SK-N-SH (cell line): ENCODE measurements at regions not wholly inside any gene's neighbourhood (a gene's known extent, or its start where the extent isn't known, plus 50 kb on each side); places are given as distances from the start of the nearest gene placed in this dataset.

Source experiments
- CHD2 ChIP-seq: fragments of 150-350 bp; IDR thresholded peaks from 2 replicates; pipeline ENCODE4 v1.6.1; 2018; ENCODE audit warnings: low read length; ENCODE audit not compliant: partially characterized antibody
- CTCF ChIP-seq: fragments of 200-600 bp; sonication (generic); IDR thresholded peaks from 2 replicates; pipeline ENCODE4 v1.6.1; 2017; ENCODE audit warnings: antibody characterized with exemption, mild to moderate bottlenecking, moderate library complexity
- EP300 ChIP-seq, 2 experiments: IDR thresholded peaks; 2 replicates each; pipeline versions ENCODE4 v1.4.0 to v1.6.1; 2012; ENCODE audit warnings: borderline replicate concordance in 1 of 2, low read depth in 1 of 2, low read length in 1 of 2
- MAX ChIP-seq: IDR thresholded peaks from 2 replicates; pipeline ENCODE4 v1.4.0; 2012; ENCODE audit warnings: low read depth
- NFIC ChIP-seq: IDR thresholded peaks from 2 replicates; pipeline ENCODE4 v1.4.0; 2012; ENCODE audit warnings: borderline replicate concordance
- NRF1 ChIP-seq: IDR thresholded peaks from 2 replicates; pipeline ENCODE4 v1.6.1; 2012; ENCODE audit warnings: low read depth, mild to moderate bottlenecking, low read length
- RXRA ChIP-seq: IDR thresholded peaks from 2 replicates; pipeline ENCODE4 v1.4.0; 2012; ENCODE audit warnings: low read depth, mild to moderate bottlenecking, borderline replicate concordance
- SMC3 ChIP-seq: IDR thresholded peaks from 2 replicates; pipeline ENCODE4 v1.6.1; 2012; ENCODE audit warnings: low read depth, low read length, improper control_type of control experiment
- TAF1 ChIP-seq: IDR thresholded peaks from 2 replicates; pipeline ENCODE4 v1.6.1; 2012; ENCODE audit warnings: low read depth, mild to moderate bottlenecking, low read length, moderate library complexity, borderline replicate concordance
- TCF12 ChIP-seq: IDR thresholded peaks from 2 replicates; pipeline ENCODE4 v1.4.0; 2012
- YY1 ChIP-seq: IDR thresholded peaks from 2 replicates; pipeline ENCODE4 v1.4.0; 2012; ENCODE audit warnings: low read depth, mild to moderate bottlenecking
- TF ChIP-seq, protein P1 (sequence below): fragments of 150-350 bp; IDR thresholded peaks from 2 replicates; pipeline ENCODE4 v1.6.1; 2017; ENCODE audit warnings: antibody characterized with exemption, low read length, low read depth, borderline replicate concordance
- TF ChIP-seq, protein P2 (sequence below): IDR thresholded peaks from 2 replicates; pipeline ENCODE4 v1.6.1; 2012; ENCODE audit warnings: mild to moderate bottlenecking, low read depth, low read length, moderate library complexity

DNA sequence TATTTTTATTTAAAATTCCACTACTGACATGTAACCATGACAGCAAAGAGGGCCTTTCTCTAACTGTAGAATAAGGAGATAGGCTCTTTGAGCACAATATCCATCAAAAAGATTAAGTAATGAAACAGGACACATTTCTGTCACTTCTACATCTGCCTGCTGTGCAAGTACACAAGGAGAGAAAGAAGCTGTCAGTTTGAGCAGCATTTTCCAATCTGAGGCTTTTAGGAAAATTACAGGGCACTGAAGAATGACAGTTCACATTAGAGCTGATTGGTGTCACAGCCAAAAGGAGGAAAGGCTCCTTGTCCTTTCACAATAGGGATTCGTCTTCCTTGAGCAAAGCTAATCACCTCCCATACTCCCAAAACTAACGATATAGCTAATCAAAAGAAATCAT is 158.8 kb upstream of the TAC1 start:
- TF ChIP-seq EP300 (IDR thresholded peaks at IDR 0.05; ENCODE audit: borderline replicate concordance in 1 of 2, low read depth in 1 of 2, low read length in 1 of 2) (no peak), CHD2 (no peak), CTCF (no peak), SMC3 (no peak), RXRA (no peak), TCF12 (no peak), NFIC (no peak), TAF1 (no peak), NRF1 (no peak), MAX (no peak), YY1 (no peak)
- TF ChIP-seq, protein P1, sequence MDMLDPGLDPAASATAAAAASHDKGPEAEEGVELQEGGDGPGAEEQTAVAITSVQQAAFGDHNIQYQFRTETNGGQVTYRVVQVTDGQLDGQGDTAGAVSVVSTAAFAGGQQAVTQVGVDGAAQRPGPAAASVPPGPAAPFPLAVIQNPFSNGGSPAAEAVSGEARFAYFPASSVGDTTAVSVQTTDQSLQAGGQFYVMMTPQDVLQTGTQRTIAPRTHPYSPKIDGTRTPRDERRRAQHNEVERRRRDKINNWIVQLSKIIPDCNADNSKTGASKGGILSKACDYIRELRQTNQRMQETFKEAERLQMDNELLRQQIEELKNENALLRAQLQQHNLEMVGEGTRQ: no peak
- TF ChIP-seq, protein P2, sequence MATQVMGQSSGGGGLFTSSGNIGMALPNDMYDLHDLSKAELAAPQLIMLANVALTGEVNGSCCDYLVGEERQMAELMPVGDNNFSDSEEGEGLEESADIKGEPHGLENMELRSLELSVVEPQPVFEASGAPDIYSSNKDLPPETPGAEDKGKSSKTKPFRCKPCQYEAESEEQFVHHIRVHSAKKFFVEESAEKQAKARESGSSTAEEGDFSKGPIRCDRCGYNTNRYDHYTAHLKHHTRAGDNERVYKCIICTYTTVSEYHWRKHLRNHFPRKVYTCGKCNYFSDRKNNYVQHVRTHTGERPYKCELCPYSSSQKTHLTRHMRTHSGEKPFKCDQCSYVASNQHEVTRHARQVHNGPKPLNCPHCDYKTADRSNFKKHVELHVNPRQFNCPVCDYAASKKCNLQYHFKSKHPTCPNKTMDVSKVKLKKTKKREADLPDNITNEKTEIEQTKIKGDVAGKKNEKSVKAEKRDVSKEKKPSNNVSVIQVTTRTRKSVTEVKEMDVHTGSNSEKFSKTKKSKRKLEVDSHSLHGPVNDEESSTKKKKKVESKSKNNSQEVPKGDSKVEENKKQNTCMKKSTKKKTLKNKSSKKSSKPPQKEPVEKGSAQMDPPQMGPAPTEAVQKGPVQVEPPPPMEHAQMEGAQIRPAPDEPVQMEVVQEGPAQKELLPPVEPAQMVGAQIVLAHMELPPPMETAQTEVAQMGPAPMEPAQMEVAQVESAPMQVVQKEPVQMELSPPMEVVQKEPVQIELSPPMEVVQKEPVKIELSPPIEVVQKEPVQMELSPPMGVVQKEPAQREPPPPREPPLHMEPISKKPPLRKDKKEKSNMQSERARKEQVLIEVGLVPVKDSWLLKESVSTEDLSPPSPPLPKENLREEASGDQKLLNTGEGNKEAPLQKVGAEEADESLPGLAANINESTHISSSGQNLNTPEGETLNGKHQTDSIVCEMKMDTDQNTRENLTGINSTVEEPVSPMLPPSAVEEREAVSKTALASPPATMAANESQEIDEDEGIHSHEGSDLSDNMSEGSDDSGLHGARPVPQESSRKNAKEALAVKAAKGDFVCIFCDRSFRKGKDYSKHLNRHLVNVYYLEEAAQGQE: no peak
